Endothelial cell (in vitro differentiated cells): ENCODE measurements at regions not wholly inside any gene's neighbourhood (a gene's known extent, or its start where the extent isn't known, plus 50 kb on each side); places are given as distances from the start of the nearest gene placed in this dataset.

Experiments
- DNase-seq: peaks from one replicate; pipeline ENCODE4 v3.0.0; 2021; ENCODE audit warnings: low spot score
- H3K27ac Mint-ChIP-seq: one replicate; pipeline ENCODE4 v1.8.0; 2021; ENCODE audit warnings: mixed read lengths, inconsistent platforms; ENCODE audit not compliant: unreplicated experiment
- H3K27me3 Mint-ChIP-seq: one replicate; pipeline ENCODE4 v1.8.0; 2021; ENCODE audit warnings: mild to moderate bottlenecking, moderate library complexity, mixed read lengths, inconsistent platforms; ENCODE audit not compliant: unreplicated experiment
- H3K36me3 Mint-ChIP-seq: one replicate; pipeline ENCODE4 v1.8.0; 2021; ENCODE audit warnings: mild to moderate bottlenecking, low read depth, mixed read lengths, inconsistent platforms; ENCODE audit not compliant: unreplicated experiment
- H3K4me1 Mint-ChIP-seq: one replicate; pipeline ENCODE4 v1.8.0; 2021; ENCODE audit warnings: mild to moderate bottlenecking, mixed read lengths, inconsistent platforms; ENCODE audit not compliant: unreplicated experiment
- H3K4me3 Mint-ChIP-seq: one replicate; pipeline ENCODE4 v1.8.0; 2021; ENCODE audit warnings: mild to moderate bottlenecking, mixed read lengths, inconsistent platforms; ENCODE audit not compliant: unreplicated experiment
- H3K9me3 Mint-ChIP-seq: one replicate; pipeline ENCODE4 v1.8.0; 2021; ENCODE audit warnings: mixed read lengths, inconsistent platforms; ENCODE audit not compliant: unreplicated experiment
- TF ChIP-seq, protein P1 (sequence below): fragments of 200-600 bp; sonication (generic); IDR thresholded peaks from one replicate; pipeline ENCODE4 v1.5.0; 2021; ENCODE audit warnings: antibody characterized with exemption; ENCODE audit not compliant: unreplicated experiment

DNA sequence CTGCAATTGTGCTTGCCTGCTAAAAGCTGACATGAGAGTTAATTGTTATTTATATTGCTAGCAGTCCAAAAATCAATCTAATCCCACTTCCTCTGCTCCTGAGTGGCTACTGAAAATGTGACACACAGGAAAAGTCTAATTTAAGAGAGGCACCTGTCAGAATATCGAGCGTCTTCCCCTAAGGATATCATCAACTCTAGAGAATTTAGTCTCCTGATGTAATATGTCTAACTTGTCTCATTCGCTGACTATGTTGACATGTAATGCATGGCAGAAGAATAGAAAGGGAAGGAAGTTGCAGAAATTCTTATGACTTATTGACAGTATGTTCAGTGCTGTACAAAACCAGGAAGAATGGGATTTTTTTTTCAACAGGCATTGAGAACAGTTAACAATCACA, 893.4 kb upstream of the CDH8 start:
- no peak overlapping the region for H3K4me3 Mint-ChIP-seq

DNA sequence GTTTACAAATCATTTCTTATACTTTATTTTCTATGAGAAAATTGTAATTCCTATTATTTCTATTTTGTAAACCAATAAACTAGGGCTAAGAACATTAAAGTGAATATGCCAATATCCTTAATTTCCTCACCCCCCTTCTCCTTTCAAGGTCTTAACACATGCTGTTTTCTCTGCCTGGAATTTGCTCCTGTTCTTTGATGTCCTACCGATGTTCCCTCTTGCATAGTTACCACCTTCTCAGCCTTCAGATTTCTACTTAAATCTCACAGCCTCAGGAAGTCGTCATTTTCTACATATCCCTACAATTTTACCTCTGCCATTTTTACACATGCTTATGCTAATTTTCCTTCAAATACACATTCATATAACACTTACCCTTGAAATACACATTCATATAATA, 890.9 kb upstream of the CDH8 start:
- TF ChIP-seq, protein P1, sequence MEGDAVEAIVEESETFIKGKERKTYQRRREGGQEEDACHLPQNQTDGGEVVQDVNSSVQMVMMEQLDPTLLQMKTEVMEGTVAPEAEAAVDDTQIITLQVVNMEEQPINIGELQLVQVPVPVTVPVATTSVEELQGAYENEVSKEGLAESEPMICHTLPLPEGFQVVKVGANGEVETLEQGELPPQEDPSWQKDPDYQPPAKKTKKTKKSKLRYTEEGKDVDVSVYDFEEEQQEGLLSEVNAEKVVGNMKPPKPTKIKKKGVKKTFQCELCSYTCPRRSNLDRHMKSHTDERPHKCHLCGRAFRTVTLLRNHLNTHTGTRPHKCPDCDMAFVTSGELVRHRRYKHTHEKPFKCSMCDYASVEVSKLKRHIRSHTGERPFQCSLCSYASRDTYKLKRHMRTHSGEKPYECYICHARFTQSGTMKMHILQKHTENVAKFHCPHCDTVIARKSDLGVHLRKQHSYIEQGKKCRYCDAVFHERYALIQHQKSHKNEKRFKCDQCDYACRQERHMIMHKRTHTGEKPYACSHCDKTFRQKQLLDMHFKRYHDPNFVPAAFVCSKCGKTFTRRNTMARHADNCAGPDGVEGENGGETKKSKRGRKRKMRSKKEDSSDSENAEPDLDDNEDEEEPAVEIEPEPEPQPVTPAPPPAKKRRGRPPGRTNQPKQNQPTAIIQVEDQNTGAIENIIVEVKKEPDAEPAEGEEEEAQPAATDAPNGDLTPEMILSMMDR, result no peak
- Mint-ChIP-seq H3K4me3 (no peak overlapping the region), H3K27me3 (no peaks in the 10 kb centered on the region), H3K27ac (no peak overlapping the region), H3K9me3 (no peaks in the 10 kb centered on the region), H3K36me3 (no peaks in the 10 kb centered on the region), H3K4me1 (no peaks in the 10 kb centered on the region)
- DNase-seq, result no peak

More for the DNA sequence above, 893.4 kb upstream of the CDH8 start:
- H3K27me3 Mint-ChIP-seq, result no peaks in the 10 kb centered on the region
- H3K4me1 Mint-ChIP-seq, result no peaks in the 10 kb centered on the region
- no peak for DNase-seq
- no peaks in the 10 kb centered on the region for H3K9me3 Mint-ChIP-seq
- H3K27ac Mint-ChIP-seq, result no peak overlapping the region
- H3K36me3 Mint-ChIP-seq, result no peaks in the 10 kb centered on the region
- TF ChIP-seq, protein P1, result no peak

DNA sequence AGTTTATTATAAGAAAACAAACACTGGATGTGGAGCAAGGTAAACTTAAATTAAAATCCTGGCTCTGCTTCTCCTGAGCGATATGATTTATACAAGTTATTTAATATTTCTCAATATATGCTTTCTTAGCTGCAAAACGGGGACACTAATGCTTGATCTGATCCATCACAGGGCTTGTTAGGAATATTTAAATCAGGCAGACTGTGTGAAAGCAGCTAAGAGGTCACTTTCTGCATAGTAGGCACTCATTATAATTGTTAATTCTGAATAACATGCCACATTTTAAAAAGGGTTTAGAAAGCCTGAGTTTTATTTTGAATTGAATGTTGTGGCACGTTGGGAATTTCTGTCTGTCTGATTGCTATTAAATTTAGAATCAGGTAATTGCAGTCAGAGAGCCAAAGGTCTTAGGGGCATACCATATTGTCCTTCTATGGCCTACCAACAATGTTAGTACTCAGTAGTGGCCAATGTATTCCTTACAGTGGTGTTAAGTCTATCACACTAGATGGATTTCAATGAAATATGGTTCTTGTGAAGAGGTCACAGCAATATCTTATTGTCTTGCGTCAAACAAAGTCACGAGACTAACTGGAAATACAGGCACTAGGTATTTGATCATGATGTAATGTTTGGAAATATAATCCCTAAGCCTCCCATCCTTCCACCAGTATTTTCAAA, 890.0 kb upstream of the CDH8 start:
- H3K4me3 Mint-ChIP-seq, result no peak overlapping the region
- H3K36me3 Mint-ChIP-seq, result no peaks in the 10 kb centered on the region
- H3K27me3 Mint-ChIP-seq, result no peaks in the 10 kb centered on the region
- TF ChIP-seq, protein P1, result no peak
- no peaks in the 10 kb centered on the region for H3K4me1 Mint-ChIP-seq
- no peak for DNase-seq
- no peak overlapping the region for H3K27ac Mint-ChIP-seq
- H3K9me3 Mint-ChIP-seq, result no peaks in the 10 kb centered on the region

DNA sequence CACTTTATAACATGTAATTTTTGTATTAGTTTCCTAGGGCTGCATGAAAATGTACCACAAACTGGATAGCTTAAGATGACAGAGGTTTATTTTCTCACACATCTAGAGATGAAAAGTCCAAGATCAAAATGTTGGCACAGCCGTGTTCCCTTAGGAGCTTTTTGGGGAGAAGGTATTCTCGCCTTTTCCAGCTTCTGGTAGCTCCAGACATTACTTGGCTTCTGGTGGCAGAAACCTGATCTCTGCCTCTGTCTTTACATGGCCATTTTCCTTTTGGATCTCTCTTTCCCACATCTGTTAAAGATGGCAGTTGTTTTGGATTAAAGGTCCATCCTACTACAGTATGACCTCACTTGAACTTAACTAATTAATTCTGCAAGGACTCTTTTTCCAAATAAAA, 885.7 kb upstream of the CDH8 start:
- H3K4me3 Mint-ChIP-seq, result no peak overlapping the region
- H3K9me3 Mint-ChIP-seq, result no peaks in the 10 kb centered on the region
- H3K36me3 Mint-ChIP-seq, result no peaks in the 10 kb centered on the region

DNA sequence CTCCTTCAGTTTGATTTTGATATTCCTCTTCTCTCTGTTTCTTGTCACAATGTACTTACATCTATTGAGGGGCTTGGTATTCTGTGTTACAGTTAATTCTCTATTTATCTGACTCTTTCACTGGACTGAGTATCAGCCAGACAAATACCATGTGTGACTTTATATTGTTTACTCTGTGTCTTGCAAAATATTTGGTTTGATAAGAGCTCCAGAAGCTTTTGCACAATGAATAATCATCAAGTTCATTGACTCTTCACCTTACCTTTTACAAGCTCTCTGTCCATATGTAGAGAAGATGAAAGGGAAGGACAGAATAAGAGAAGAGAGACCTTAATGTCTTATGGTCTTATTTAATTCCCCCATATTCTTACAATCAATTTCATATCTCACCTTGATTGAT, 877.7 kb upstream of the CDH8 start:
- DNase-seq, result no peak
- Mint-ChIP-seq H3K4me3 (no peak overlapping the region), H3K36me3 (peaks cover 3% of the 10 kb centered on the region), H3K9me3 (peaks cover 5% of the 10 kb centered on the region), H3K27me3 (no peaks in the 10 kb centered on the region), H3K4me1 (no peaks in the 10 kb centered on the region), H3K27ac (no peak overlapping the region)
- TF ChIP-seq, protein P1, result no peak

More for the DNA sequence above, 885.7 kb upstream of the CDH8 start:
- TF ChIP-seq, protein P1, result no peak
- H3K4me1 Mint-ChIP-seq, result no peaks in the 10 kb centered on the region
- no peak overlapping the region for H3K27ac Mint-ChIP-seq
- no peaks in the 10 kb centered on the region for H3K27me3 Mint-ChIP-seq
- no peak for DNase-seq
